B cell (primary cell): ENCODE measurements at regions not wholly inside any gene's neighbourhood (a gene's known extent, or its start where the extent isn't known, plus 50 kb on each side); places are given as distances from the start of the nearest gene placed in this dataset.

Experiments
- ATAC-seq: fragments of 200-7000 bp; cut with Tn5 transposase; one replicate; pipeline ENCODE4 v1.10.0; 2021; ENCODE audit warnings: low read depth, mild to moderate bottlenecking, moderate number of reproducible peaks, moderate library complexity
- CTCF ChIA-PET: fragments of 350-600 bp; sonication (Branson Sonifier 250); formaldehyde crosslinking; loops from one replicate; lab custom pipeline; 2021; ENCODE audit warnings: antibody characterized with exemption, inconsistent platforms; lab: Charles Lee
- POLR2A ChIA-PET: fragments of 350-600 bp; sonication (Branson Sonifier 250); formaldehyde crosslinking; loops from one replicate; lab custom pipeline; 2021; ENCODE audit warnings: antibody characterized with exemption; lab: Charles Lee
- DNase-seq: peaks from one replicate; pipeline ENCODE4 v3.0.0; 2013
- H2AFZ ChIP-seq: 2 replicates; pipeline ENCODE4 v1.6.1; 2012; ENCODE audit warnings: mild to moderate bottlenecking, low read depth, low read length; ENCODE audit not compliant: insufficient read depth, poor library complexity, severe bottlenecking
- H3K27ac ChIP-seq, 2 donors: 1 replicate in 1 of 2; 2 replicates in 1 of 2; pipeline ENCODE4 v1.5.1; 2012 to 2013; ENCODE audit warnings: low read length in 2 of 2, mild to moderate bottlenecking in 2 of 2, moderate library complexity in 1 of 2
- H3K27me3 ChIP-seq, 4 experiments: fragments of 200-600 bp in 1 of 4; sonication (generic) in 1 of 4; replicated peaks in 1 of 4; 1 replicate in 2 of 4; 2 replicates in 2 of 4; pipeline versions ENCODE4 v1.6.1 to v1.7.0; 2013 to 2016; ENCODE audit warnings: low read length in 3 of 4, mild to moderate bottlenecking in 2 of 4, mixed read lengths in 1 of 4, moderate library complexity in 1 of 4; ENCODE audit not compliant: insufficient read depth in 4 of 4, control insufficient read depth in 3 of 4; ENCODE audit errors: control extremely low read depth in 1 of 4
- H3K36me3 ChIP-seq, 2 experiments: replicated peaks in 1 of 2; 1 replicate in 1 of 2; 2 replicates in 1 of 2; pipeline versions ENCODE4 v1.6.1 to v1.7.1; 2013; ENCODE audit warnings: low read length in 1 of 2; ENCODE audit not compliant: insufficient read depth in 2 of 2, control insufficient read depth in 1 of 2; ENCODE audit errors: control extremely low read depth in 1 of 2, extremely low read depth in 1 of 2
- H3K4me1 ChIP-seq, 2 donors: fragments of 200-600 bp in 1 of 2; sonication (generic) in 1 of 2; 1 replicate in 1 of 2; 2 replicates in 1 of 2; pipeline versions ENCODE4 v1.5.1 to v1.6.1; 2013 to 2017; ENCODE audit warnings: low read length in 2 of 2; ENCODE audit not compliant: control insufficient read depth in 2 of 2, insufficient read depth in 2 of 2
- H3K4me2 ChIP-seq: replicated peaks from 2 replicates; pipeline ENCODE3; 2012; ENCODE audit warnings: mild to moderate bottlenecking, low read depth, low read length; ENCODE audit not compliant: poor library complexity, severe bottlenecking
- H3K4me3 ChIP-seq, 5 experiments: fragments of 200-600 bp in 1 of 5; sonication (generic) in 1 of 5; 1 replicate in 3 of 5; 2 replicates in 2 of 5; pipeline versions ENCODE4 v1.5.1 to v1.7.0; 2011 to 2016; ENCODE audit warnings: low read length in 4 of 5, mild to moderate bottlenecking in 4 of 5, low read depth in 2 of 5, control low read depth in 1 of 5, moderate library complexity in 1 of 5; ENCODE audit not compliant: insufficient read depth in 1 of 5; ENCODE audit errors: control extremely low read depth in 1 of 5, extremely low read depth in 1 of 5
- H3K79me2 ChIP-seq: fragments of 200-600 bp; sonication (generic); one replicate; pipeline ENCODE4 v1.6.0; 2016; ENCODE audit warnings: low read length; ENCODE audit not compliant: control insufficient read depth, insufficient read depth
- H3K9ac ChIP-seq: fragments of 200-600 bp; sonication (generic); 2 replicates; pipeline ENCODE4 v1.6.1; 2017; ENCODE audit warnings: mild to moderate bottlenecking, low read length, moderate library complexity
- H3K9me3 ChIP-seq, 3 donors: one replicate each; pipeline versions ENCODE4 v1.6.1 to v1.7.1; 2013; ENCODE audit warnings: low read length in 2 of 3; ENCODE audit not compliant: control insufficient read depth in 2 of 3, insufficient read depth in 1 of 3; ENCODE audit errors: control extremely low read depth in 1 of 3
- H4K20me1 ChIP-seq: 2 replicates; pipeline ENCODE4 v1.6.0; 2012; ENCODE audit warnings: mild to moderate bottlenecking, low read length; ENCODE audit not compliant: insufficient read depth, control insufficient read depth, poor library complexity, severe bottlenecking
- H3K27ac Mint-ChIP-seq: one replicate; pipeline ENCODE4 v1.8.0; 2021; ENCODE audit warnings: mixed read lengths
- H3K27me3 Mint-ChIP-seq: one replicate; pipeline ENCODE4 v1.8.0; 2021; ENCODE audit warnings: mixed read lengths
- H3K4me1 Mint-ChIP-seq: one replicate; pipeline ENCODE4 v1.8.0; 2021; ENCODE audit warnings: mixed read lengths
- H3K4me3 Mint-ChIP-seq: one replicate; pipeline ENCODE4 v1.8.0; 2021; ENCODE audit warnings: mixed read lengths
- H3K9me3 Mint-ChIP-seq: one replicate; pipeline ENCODE4 v1.8.0; 2022; ENCODE audit warnings: mixed read lengths; ENCODE audit not compliant: insufficient read depth
- EZH2 ChIP-seq: IDR thresholded peaks from 2 replicates; pipeline ENCODE4 v1.6.1; 2012; ENCODE audit warnings: borderline replicate concordance, low read depth, mild to moderate bottlenecking, moderate library complexity, low read length; ENCODE audit not compliant: insufficient read depth, poor library complexity, severe bottlenecking
- WGBS: methylation state at CpG from one replicate; pipeline ENCODE4 v1.1.5; 2013; ENCODE audit warnings: missing lambda C conversion rate; ENCODE audit not compliant: insufficient coverage; 5-methylcytosine and 5-hydroxymethylcytosine counted together
- intact Hi-C: fragments of 100-400 bp; cut with micrococcal nuclease; formaldehyde crosslinking; loops from one replicate; pipeline ENCODE4 v1.10.0; 2022
- TF ChIP-seq, protein P1 (sequence below): fragments of 200-600 bp; IDR thresholded peaks from one replicate; pipeline ENCODE4 v1.8.0; 2022; ENCODE audit warnings: antibody characterized with exemption, mild to moderate bottlenecking

DNA sequence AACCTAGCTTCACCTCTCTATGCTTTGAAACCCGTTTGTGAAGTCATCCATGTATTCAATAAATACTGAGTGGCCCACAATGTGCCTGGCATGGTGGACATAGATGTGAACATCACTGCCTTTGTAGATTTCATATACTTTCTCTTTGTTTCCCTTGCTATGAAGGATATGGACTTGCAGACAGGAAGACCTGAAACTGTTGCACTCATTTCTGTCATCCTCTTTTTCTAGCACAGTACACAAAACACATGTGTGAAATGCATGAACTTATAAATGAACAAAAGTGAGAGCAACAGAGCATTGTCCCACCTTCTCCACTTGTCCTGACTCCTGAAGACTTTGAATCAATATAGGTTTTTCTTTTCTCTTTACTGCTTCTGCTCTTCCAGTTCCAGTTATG, 249.4 kb upstream of the LINC00305 start:
- peaks cover 1% of the 10 kb centered on the region for H3K4me1 Mint-ChIP-seq

DNA sequence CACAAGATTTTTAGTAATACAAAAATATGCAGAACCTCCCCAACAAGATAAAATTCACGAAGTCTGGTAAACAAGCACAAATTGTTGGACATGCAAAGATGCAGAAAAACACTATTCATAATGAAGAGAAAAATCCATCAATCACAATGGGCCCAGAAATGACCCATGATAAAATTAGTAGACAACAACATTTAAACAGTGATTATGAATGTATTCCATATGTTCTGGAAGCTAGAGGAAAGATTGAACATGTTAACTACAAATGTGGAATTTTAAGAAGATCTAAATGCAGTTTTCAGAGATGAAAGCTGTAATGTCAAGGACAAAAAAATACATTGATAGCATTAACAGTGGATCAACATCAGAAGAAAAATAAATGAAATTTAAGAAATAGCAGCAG, 243.3 kb upstream of the LINC00305 start:
- TF ChIP-seq, protein P1, sequence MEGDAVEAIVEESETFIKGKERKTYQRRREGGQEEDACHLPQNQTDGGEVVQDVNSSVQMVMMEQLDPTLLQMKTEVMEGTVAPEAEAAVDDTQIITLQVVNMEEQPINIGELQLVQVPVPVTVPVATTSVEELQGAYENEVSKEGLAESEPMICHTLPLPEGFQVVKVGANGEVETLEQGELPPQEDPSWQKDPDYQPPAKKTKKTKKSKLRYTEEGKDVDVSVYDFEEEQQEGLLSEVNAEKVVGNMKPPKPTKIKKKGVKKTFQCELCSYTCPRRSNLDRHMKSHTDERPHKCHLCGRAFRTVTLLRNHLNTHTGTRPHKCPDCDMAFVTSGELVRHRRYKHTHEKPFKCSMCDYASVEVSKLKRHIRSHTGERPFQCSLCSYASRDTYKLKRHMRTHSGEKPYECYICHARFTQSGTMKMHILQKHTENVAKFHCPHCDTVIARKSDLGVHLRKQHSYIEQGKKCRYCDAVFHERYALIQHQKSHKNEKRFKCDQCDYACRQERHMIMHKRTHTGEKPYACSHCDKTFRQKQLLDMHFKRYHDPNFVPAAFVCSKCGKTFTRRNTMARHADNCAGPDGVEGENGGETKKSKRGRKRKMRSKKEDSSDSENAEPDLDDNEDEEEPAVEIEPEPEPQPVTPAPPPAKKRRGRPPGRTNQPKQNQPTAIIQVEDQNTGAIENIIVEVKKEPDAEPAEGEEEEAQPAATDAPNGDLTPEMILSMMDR = no peak
- no peak for TF ChIP-seq EZH2
- H3K4me3 Mint-ChIP-seq = no peak overlapping the region
- POLR2A ChIA-PET = no interaction called here
- no peaks in the 10 kb centered on the region for H3K4me1 ChIP-seq
- no peaks in the 10 kb centered on the region for H3K36me3 ChIP-seq
- H3K9me3 Mint-ChIP-seq = no peaks in the 10 kb centered on the region
- no peaks in the 10 kb centered on the region for H3K27me3 Mint-ChIP-seq
- no peak for ATAC-seq
- no peak overlapping the region for H3K27ac Mint-ChIP-seq
- no peak overlapping the region for H3K4me3 ChIP-seq
- H3K9ac ChIP-seq = no peak overlapping the region
- CTCF ChIA-PET = no interaction called here
- H3K79me2 ChIP-seq = no peaks in the 10 kb centered on the region
- no peaks in the 10 kb centered on the region for H3K9me3 ChIP-seq
- H3K27me3 ChIP-seq = no peaks in the 10 kb centered on the region
- no peak overlapping the region for H3K27ac ChIP-seq
- DNase-seq = no peak
- no peak overlapping the region for H3K4me2 ChIP-seq
- intact Hi-C loops = no loop called here
- no peaks in the 10 kb centered on the region for H3K4me1 Mint-ChIP-seq
- H4K20me1 ChIP-seq = no peaks in the 10 kb centered on the region
- no peak overlapping the region for H2AFZ ChIP-seq
- no CpG with 5 or more reads among the region's 1 CpG for WGBS

More for the DNA sequence above, 249.4 kb upstream of the LINC00305 start:
- H3K4me3 Mint-ChIP-seq = no peak overlapping the region
- TF ChIP-seq EZH2 = no peak
- TF ChIP-seq, protein P1 = no peak
- DNase-seq (no peak), ATAC-seq (no peak)
- ChIA-PET CTCF (no interaction called here), POLR2A (no interaction called here)
- H3K4me3 ChIP-seq = no peak overlapping the region
- H3K4me2 ChIP-seq = no peak overlapping the region
- intact Hi-C loops = no loop called here
- H3K9me3 ChIP-seq = peaks cover 0 to 1% (median 0%) of the 10 kb centered on the region in 3 donors
- no peaks in the 10 kb centered on the region for H3K9me3 Mint-ChIP-seq
- no peak overlapping the region for H3K9ac ChIP-seq
- no peak overlapping the region for H3K27ac ChIP-seq
- H3K27ac Mint-ChIP-seq = no peak overlapping the region
- no peaks in the 10 kb centered on the region for H3K79me2 ChIP-seq
- H3K27me3 ChIP-seq = no peaks in the 10 kb centered on the region
- no peak overlapping the region for H2AFZ ChIP-seq
- H4K20me1 ChIP-seq = no peaks in the 10 kb centered on the region
- no peaks in the 10 kb centered on the region for H3K27me3 Mint-ChIP-seq
- H3K36me3 ChIP-seq = no peaks in the 10 kb centered on the region
- no peaks in the 10 kb centered on the region for H3K4me1 ChIP-seq
- no CpG with 5 or more reads among the region's 1 CpG for WGBS
